ENCODE measurements at regions not wholly inside any gene's neighbourhood (a gene's known extent, or its start where the extent isn't known, plus 50 kb on each side); places are given as distances from the start of the nearest gene placed in this dataset.

DNA sequence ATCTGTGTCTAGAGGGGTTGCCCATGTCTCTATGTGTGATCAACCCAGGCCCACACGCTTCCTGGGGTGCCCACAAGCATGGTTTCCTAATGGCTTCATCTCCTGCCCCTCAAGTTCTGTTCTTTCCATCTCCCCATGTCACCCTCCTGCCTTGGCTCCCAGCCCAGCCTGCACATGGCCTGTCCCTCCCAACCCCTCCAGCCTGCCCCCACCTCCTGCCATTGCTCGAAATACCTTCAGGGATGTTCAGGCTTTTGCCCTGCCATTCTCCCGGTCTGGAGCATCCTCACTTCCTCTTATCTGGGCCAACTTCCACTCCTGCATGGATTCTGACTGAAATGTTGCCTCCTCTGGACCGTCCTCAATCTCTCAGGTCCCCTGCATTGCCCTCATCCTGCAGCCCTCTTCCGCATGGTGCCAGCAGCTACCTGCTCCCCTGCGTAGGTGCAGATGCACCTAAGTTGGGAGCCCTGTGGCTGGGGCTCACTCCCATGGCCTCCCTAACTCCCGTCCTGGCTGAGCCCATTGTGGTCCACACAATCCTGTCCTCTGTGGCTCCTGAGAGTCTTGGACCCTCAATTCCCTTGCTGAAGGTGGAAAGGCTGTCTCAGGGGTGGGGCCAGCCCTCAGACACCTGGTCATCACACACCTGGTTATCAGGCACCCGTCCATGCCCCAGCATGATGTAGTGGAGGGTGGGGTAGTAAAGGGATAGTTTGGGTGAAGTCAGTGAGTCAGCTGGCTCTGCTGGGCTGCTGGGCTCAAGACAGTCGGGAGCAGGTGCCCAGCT is 152.1 kb downstream of the URI1 start:
- TF ChIP-seq CTCF (IDR thresholded peaks at IDR 0.05; ENCODE audit: control extremely low read depth in 1 of 3, insufficient read depth in 1 of 3, low read depth in 1 of 3, low read length in 3 of 3) (no peak), HDAC2 (IDR thresholded peaks at IDR 0.05; ENCODE audit: borderline replicate concordance in 1 of 2, low read depth in 2 of 2, low read length in 2 of 2) (no peak), EZH2 (IDR thresholded peaks at IDR 0.05; ENCODE audit: low read depth, low read length, severe bottlenecking) (no peak), CHD2 (IDR thresholded peaks at IDR 0.05; ENCODE audit: low read length) (no peak), POLR2A (IDR thresholded peaks at IDR 0.05; ENCODE audit: control extremely low read depth in 1 of 2, low read depth in 2 of 2, low read length in 2 of 2) (no peak), HDAC6 (IDR thresholded peaks at IDR 0.05; ENCODE audit: low read depth, low read length) (no peak), EP300 (IDR thresholded peaks at IDR 0.05; ENCODE audit: borderline replicate concordance in 1 of 2, low read depth in 2 of 2, low read length in 2 of 2) (no peak), RFX5 (IDR thresholded peaks at IDR 0.05; ENCODE audit: borderline replicate concordance, low read depth, low read length) (no peak), JUND (IDR thresholded peaks at IDR 0.05; ENCODE audit: low read length) (no peak), POLR2AphosphoS5 (IDR thresholded peaks at IDR 0.05; ENCODE audit: low read depth, low read length) (no peak), YY1 (IDR thresholded peaks at IDR 0.05; ENCODE audit: low read depth, low read length) (no peak), ATF2 (IDR thresholded peaks at IDR 0.05; ENCODE audit: low read length) (no peak)
- TF ChIP-seq, protein P1, sequence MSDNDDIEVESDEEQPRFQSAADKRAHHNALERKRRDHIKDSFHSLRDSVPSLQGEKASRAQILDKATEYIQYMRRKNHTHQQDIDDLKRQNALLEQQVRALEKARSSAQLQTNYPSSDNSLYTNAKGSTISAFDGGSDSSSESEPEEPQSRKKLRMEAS (IDR thresholded peaks at IDR 0.05) = no peak

All from H1 (cell line).